NCI-H345 treated with DMSO at 0.1 percent for 48 hours (cell line): ENCODE measurements at regions not wholly inside any gene's neighbourhood (a gene's known extent, or its start where the extent isn't known, plus 50 kb on each side); places are given as distances from the start of the nearest gene placed in this dataset.
"Not testable (repeated sequence)": the region's sequence is repeated elsewhere in the genome, so short reads cannot be mapped to it uniquely, and the experiment has no call there.

ENCODE experiments used
- DNase-seq: peaks from one replicate; lab custom pipeline; 2025; ENCODE audit not compliant: unreplicated experiment; lab: John Stamatoyannopoulos, UW

- DNase-seq: not testable (repeated sequence)
Observed at GRCh38 chr1:109857702-109858101, 52.9 kb upstream of the CSF1 start.

DNA sequence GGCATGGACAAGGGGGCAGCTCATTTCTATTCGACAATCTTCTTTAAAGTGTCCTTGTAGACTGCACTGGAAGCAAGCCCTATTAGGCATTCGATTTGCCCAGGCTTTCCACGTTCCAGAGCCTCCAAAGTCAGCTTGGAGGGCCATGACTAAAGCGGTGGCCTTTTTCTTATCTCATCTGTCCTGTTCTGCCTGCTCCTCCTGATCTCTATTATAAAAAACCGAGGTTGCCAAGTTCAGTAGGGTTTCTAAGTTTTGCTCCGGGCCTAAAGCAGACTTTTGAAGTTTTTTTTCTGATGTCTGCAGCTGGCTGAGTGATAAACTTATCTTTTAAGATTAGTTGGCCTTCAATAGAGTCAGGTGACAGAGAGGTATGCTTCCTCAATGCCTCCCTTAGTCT is 54.7 kb upstream of the CSF1 start:
- not testable (repeated sequence) for DNase-seq

GRCh38 chr1:109853972-109854371 is 56.7 kb upstream of the CSF1 start:
- not testable (repeated sequence) for DNase-seq

- DNase-seq: not testable (repeated sequence)
Observed at GRCh38 chr1:109852221-109853015, 58.2 kb upstream of the CSF1 start.

DNA sequence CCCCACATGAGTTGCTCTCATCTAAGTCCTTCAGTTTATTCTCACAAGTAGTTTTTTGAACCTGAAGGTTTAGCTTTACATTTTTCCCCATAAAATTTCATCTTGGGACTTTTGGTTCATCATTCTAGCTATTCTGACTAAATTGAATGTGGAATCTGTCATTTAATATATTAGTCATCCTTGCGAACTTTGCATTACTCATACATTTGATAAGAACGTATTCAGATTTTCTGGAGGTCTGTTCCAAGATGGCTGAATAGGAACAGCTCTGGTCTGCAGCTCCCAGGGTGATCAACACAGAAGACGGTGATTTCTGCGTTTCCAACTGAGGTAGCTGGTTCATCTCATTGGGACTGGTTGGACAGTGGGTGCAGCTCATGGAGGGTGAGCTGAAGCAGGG is 59.8 kb upstream of the CSF1 start:
- DNase-seq: no peak

DNA sequence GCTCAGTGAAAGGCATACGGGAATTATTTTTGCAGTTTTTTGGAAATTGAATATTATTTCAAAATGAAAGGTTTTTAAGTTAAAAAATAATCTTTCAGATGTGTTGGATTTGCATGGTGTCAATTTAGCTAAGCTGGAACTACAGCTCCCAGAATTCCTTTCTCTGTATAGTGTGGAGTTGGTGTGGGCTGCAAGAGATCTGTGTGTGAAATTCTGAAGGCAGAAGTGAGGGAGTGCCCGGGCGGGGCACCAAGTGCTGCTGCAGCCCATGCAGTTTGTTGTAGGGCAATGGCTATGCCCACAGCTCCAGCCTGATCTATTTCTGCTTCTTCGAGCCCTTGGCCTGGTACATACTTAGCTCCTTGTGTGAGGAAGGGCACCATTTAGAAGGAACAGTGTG is 60.5 kb upstream of the CSF1 start:
- DNase-seq: no peak

DNA sequence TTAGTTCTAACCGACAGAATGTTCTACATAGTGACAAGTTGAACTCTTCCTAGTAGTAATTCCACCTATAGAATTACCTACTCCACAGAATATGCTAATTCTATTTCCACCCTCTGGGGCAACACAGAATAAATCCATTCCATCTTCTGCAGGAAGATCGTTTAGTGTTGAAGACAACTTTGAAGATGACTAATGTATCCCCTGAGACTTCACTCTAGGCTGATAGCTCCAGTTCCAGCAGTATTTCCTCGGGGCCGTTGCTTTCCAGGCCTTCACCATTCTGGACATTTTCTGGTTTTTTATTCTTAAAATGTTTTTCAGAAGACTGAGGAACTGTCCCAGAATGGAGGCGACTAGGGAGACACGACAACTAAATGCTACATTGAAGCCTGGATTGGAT is 61.0 kb upstream of the CSF1 start:
- DNase-seq: no peak

DNA sequence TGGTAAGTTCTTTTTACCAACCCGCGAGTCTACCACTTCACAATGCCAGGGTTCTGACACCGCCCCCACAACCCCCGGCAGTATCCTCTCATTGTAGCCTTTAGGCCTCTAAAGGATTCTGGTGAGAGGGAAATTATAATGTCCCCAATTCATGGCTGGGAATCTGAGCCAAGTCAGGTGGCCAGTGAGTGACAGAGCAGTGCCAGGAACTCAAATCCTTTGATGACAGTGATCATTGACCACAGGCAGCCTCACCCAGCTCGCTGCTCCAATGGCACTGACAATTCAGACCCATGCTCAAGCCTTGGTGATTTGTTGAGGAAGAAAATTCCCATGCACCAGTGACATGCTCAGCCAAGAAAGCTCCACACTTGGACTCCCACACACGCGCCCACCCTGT is 63.4 kb upstream of the CSF1 start:
- DNase-seq: no peak

GRCh38 chr1:109846846-109847245 is 63.8 kb upstream of the CSF1 start:
- DNase-seq: no peak

GRCh38 chr1:109846162-109846561 is 64.5 kb upstream of the CSF1 start:
- no peak for DNase-seq

DNA sequence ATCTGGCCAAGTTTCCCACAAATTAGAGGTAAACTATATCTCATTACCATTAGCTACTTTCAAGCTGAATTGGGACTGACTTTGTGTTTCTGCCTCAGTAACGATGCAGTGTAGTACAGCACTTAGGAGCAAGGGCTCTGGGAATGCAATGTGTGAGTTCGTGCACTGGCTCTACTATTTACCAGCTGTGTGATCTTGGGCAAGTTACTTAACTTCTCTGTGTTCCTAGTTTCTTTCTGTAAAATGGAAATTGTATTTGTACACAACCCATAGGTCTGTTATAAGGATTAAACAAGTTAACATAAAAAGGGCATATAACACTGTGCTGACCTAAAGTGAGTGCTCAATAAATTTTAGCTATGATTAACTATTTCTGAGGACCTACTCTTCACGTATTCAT is 65.0 kb upstream of the CSF1 start:
- DNase-seq: no peak

- DNase-seq: no peak
Observed at GRCh38 chr1:109844609-109845008, 66.0 kb upstream of the CSF1 start.

- DNase-seq: no peak
Observed at GRCh38 chr1:109840011-109840629, 70.5 kb upstream of the CSF1 start.

- not testable (repeated sequence) for DNase-seq
Observed at GRCh38 chr1:109839276-109839675, 71.4 kb upstream of the CSF1 start.

- no peak for DNase-seq
Observed at GRCh38 chr1:109838838-109839240, 71.8 kb upstream of the CSF1 start.

- no peak for DNase-seq
Observed at GRCh38 chr1:109837852-109838570, 72.6 kb upstream of the CSF1 start.

- DNase-seq: not testable (repeated sequence)
Observed at GRCh38 chr1:109835645-109836044, 71.9 kb upstream of the EPS8L3 start.

DNA sequence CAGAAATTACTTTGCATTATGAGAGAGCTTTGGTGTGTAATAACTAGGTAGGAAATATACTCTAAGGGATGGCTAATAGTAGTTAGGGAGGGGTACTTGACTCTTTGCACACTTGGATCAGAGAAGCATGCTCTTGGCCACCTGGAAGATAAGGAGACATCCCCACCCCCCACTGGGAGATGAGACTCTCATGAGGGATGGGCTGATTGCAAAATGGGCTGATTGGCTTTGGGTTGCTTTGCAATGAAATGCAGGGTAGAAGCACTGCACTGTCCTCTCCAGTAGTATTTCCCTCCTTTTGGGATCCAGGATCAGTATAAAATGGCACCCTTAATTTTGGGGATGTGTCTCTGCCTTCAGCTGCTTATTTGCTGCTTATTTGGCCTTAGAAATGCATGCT is 71.2 kb upstream of the EPS8L3 start:
- no peak for DNase-seq

GRCh38 chr1:109832945-109833344 is 69.2 kb upstream of the EPS8L3 start:
- no peak for DNase-seq

DNA sequence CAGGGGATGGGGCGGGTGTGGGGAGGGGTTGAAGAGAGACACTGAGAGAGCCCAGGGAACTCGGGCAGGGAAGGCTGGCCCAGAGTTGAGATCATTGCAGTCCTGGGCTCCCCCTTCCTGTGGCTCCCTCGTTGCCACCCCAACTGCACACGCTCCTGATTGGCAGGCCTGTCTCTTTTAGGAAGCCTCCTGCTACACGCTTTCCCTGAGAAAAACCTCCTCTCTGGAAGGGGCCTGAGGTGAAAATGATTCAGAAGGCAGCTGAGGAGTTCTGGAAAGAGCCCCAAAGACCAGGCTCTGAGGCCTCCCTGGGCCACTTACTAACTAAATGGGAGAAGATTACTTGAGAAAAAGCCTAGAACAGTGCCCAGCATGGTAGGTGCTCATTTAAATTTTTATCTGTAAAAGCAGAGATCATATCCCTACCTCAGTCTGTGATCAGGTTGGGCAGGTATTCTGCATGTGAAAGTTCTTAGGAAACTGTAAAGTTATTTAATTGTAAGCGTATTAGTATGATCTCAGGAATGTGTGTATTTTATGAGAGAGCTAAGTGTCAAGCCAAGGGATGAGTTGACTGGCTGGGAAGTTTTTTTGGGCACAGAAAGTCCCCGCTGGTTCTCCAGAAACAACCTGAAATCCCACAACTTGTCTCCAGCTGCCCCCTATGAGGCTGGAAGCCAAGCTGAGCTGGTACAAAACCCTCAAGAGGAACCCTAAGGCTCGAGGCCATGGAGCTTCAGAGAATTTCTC is 65.2 kb upstream of the EPS8L3 start:
- no peak for DNase-seq

DNA sequence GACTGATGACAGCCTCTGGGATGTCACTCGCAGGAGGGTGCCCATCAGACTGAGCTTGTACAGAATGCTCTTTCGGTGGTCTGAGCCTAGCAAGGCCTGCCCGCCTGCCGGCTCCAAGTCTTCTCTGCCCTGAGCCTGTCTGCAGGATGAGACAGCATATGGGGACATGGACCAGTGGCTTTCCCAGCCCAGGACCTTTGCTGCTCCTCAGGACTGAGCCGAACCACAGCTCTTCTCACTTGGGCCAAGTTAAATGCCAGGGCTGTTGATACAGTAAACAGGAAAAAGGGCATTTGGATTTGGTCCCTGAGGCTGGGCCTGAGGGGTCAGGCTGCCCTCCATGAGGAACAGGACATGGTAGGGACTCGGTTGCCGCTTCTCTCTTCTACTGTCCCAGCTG is 64.3 kb upstream of the EPS8L3 start:
- DNase-seq: no peak
